ENCODE measurements at regions not wholly inside any gene's neighbourhood (a gene's known extent, or its start where the extent isn't known, plus 50 kb on each side); places are given as distances from the start of the nearest gene placed in this dataset.

GRCh38 chr5:116389601-116390000, 185.0 kb downstream of the SEMA6A start:
- Mint-ChIP-seq H3K27ac (no peak overlapping the region), H3K27me3 (no peaks in the 10 kb centered on the region), H3K4me1 (ENCODE audit: low read depth) (no peaks in the 10 kb centered on the region), H3K9me3 (ENCODE audit: low read depth) (peaks cover 9% of the 10 kb centered on the region), H3K36me3 (peaks cover 35% of the 10 kb centered on the region), H3K4me3 (no peak overlapping the region)

GRCh38 chr5:116388564-116389258, 185.9 kb downstream of the SEMA6A start:
- H3K9me3 Mint-ChIP-seq (ENCODE audit: low read depth): peaks cover 9% of the 10 kb centered on the region
- H3K27ac Mint-ChIP-seq: no peak overlapping the region
- no peaks in the 10 kb centered on the region for H3K27me3 Mint-ChIP-seq
- no peak overlapping the region for H3K4me3 Mint-ChIP-seq
- H3K36me3 Mint-ChIP-seq: peaks cover 33% of the 10 kb centered on the region
- no peaks in the 10 kb centered on the region for H3K4me1 Mint-ChIP-seq (ENCODE audit: low read depth)

GRCh38 chr5:116387738-116388137, 186.9 kb downstream of the SEMA6A start:
- H3K4me3 Mint-ChIP-seq: no peak overlapping the region
- H3K27me3 Mint-ChIP-seq: no peaks in the 10 kb centered on the region
- no peaks in the 10 kb centered on the region for H3K4me1 Mint-ChIP-seq (ENCODE audit: low read depth)
- H3K27ac Mint-ChIP-seq: no peak overlapping the region
- peaks cover 9% of the 10 kb centered on the region for H3K9me3 Mint-ChIP-seq (ENCODE audit: low read depth)
- peaks cover 36% of the 10 kb centered on the region for H3K36me3 Mint-ChIP-seq

- Mint-ChIP-seq H3K27ac (no peak overlapping the region), H3K9me3 (ENCODE audit: low read depth) (peaks cover 9% of the 10 kb centered on the region), H3K27me3 (no peaks in the 10 kb centered on the region), H3K4me1 (ENCODE audit: low read depth) (no peaks in the 10 kb centered on the region), H3K36me3 (peaks cover 42% of the 10 kb centered on the region), H3K4me3 (no peak overlapping the region)
Measured at GRCh38 chr5:116386633-116387032, 188.0 kb downstream of the SEMA6A start.

- Mint-ChIP-seq H3K36me3 (peaks cover 32% of the 10 kb centered on the region), H3K27ac (no peak overlapping the region), H3K27me3 (no peaks in the 10 kb centered on the region), H3K4me3 (no peak overlapping the region), H3K4me1 (ENCODE audit: low read depth) (no peaks in the 10 kb centered on the region), H3K9me3 (ENCODE audit: low read depth) (no peaks in the 10 kb centered on the region)
Measured at GRCh38 chr5:116382874-116383266, 191.8 kb downstream of the SEMA6A start.

GRCh38 chr5:116382032-116382873, 192.4 kb downstream of the SEMA6A start:
- no peak overlapping the region for H3K4me3 Mint-ChIP-seq
- no peak overlapping the region for H3K27ac Mint-ChIP-seq
- peaks cover 28% of the 10 kb centered on the region for H3K36me3 Mint-ChIP-seq

GRCh38 chr5:116381201-116381600, 193.4 kb downstream of the SEMA6A start:
- Mint-ChIP-seq H3K36me3 (peaks cover 27% of the 10 kb centered on the region), H3K27ac (no peak overlapping the region), H3K9me3 (ENCODE audit: low read depth) (no peaks in the 10 kb centered on the region), H3K4me3 (no peak overlapping the region), H3K27me3 (no peaks in the 10 kb centered on the region), H3K4me1 (ENCODE audit: low read depth) (no peaks in the 10 kb centered on the region)

More at GRCh38 chr5:116382032-116382873, 192.4 kb downstream of the SEMA6A start:
- Mint-ChIP-seq H3K9me3 (ENCODE audit: low read depth) (no peaks in the 10 kb centered on the region), H3K4me1 (ENCODE audit: low read depth) (no peaks in the 10 kb centered on the region), H3K27me3 (no peaks in the 10 kb centered on the region)

GRCh38 chr5:116380621-116381020, 194.0 kb downstream of the SEMA6A start:
- Mint-ChIP-seq H3K9me3 (ENCODE audit: low read depth) (no peaks in the 10 kb centered on the region), H3K27ac (no peak overlapping the region), H3K27me3 (no peaks in the 10 kb centered on the region), H3K36me3 (peaks cover 22% of the 10 kb centered on the region), H3K4me1 (ENCODE audit: low read depth) (no peaks in the 10 kb centered on the region), H3K4me3 (no peak overlapping the region)

- H3K27ac Mint-ChIP-seq: no peak overlapping the region
- H3K36me3 Mint-ChIP-seq: peaks cover 18% of the 10 kb centered on the region
- no peaks in the 10 kb centered on the region for H3K27me3 Mint-ChIP-seq
- no peaks in the 10 kb centered on the region for H3K4me1 Mint-ChIP-seq (ENCODE audit: low read depth)
- H3K9me3 Mint-ChIP-seq (ENCODE audit: low read depth): no peaks in the 10 kb centered on the region
- H3K4me3 Mint-ChIP-seq: no peak overlapping the region
Measured at GRCh38 chr5:116379306-116379705, 195.3 kb downstream of the SEMA6A start.

- Mint-ChIP-seq H3K36me3 (peaks cover 20% of the 10 kb centered on the region), H3K9me3 (ENCODE audit: low read depth) (no peaks in the 10 kb centered on the region), H3K27me3 (no peaks in the 10 kb centered on the region), H3K27ac (no peak overlapping the region), H3K4me1 (ENCODE audit: low read depth) (no peaks in the 10 kb centered on the region), H3K4me3 (no peak overlapping the region)
Measured at GRCh38 chr5:116378777-116379121, 195.9 kb downstream of the SEMA6A start.

GRCh38 chr5:116378007-116378776, 196.4 kb downstream of the SEMA6A start:
- Mint-ChIP-seq H3K27ac (no peak overlapping the region), H3K36me3 (peaks cover 22% of the 10 kb centered on the region), H3K27me3 (no peaks in the 10 kb centered on the region), H3K9me3 (ENCODE audit: low read depth) (no peaks in the 10 kb centered on the region), H3K4me3 (no peak overlapping the region), H3K4me1 (ENCODE audit: low read depth) (no peaks in the 10 kb centered on the region)

GRCh38 chr5:116377276-116378006, 197.2 kb downstream of the SEMA6A start:
- Mint-ChIP-seq H3K27ac (no peak overlapping the region), H3K9me3 (ENCODE audit: low read depth) (no peaks in the 10 kb centered on the region), H3K4me1 (ENCODE audit: low read depth) (no peaks in the 10 kb centered on the region), H3K36me3 (peaks cover 21% of the 10 kb centered on the region), H3K4me3 (no peak overlapping the region), H3K27me3 (no peaks in the 10 kb centered on the region)

GRCh38 chr5:116375926-116376325, 198.7 kb downstream of the SEMA6A start:
- Mint-ChIP-seq H3K9me3 (ENCODE audit: low read depth) (no peaks in the 10 kb centered on the region), H3K4me3 (no peak overlapping the region), H3K36me3 (peaks cover 14% of the 10 kb centered on the region), H3K27me3 (no peaks in the 10 kb centered on the region), H3K4me1 (ENCODE audit: low read depth) (peaks cover 6% of the 10 kb centered on the region), H3K27ac (no peak overlapping the region)

GRCh38 chr5:116374434-116374852, 200.2 kb downstream of the SEMA6A start:
- H3K9me3 Mint-ChIP-seq (ENCODE audit: low read depth): no peaks in the 10 kb centered on the region

More at GRCh38 chr5:116374434-116374852, 200.2 kb downstream of the SEMA6A start:
- H3K27me3 Mint-ChIP-seq: no peaks in the 10 kb centered on the region
- H3K27ac Mint-ChIP-seq: no peak overlapping the region
- peaks cover 14% of the 10 kb centered on the region for H3K36me3 Mint-ChIP-seq
- H3K4me1 Mint-ChIP-seq (ENCODE audit: low read depth): peaks cover 15% of the 10 kb centered on the region
- H3K4me3 Mint-ChIP-seq: no peak overlapping the region

Data from activated naive CD8-positive, alpha-beta T cell (primary cell).